GM13977 (cell line): ENCODE measurements at regions not wholly inside any gene's neighbourhood (a gene's known extent, or its start where the extent isn't known, plus 50 kb on each side); places are given as distances from the start of the nearest gene placed in this dataset.

Source experiments
- DNase-seq: peaks from one replicate; pipeline ENCODE4 v3.0.0; 2012; ENCODE audit warnings: low spot score
- CTCF ChIP-seq: IDR thresholded peaks from 2 replicates; pipeline ENCODE4 v1.5.1; 2012; ENCODE audit warnings: mild to moderate bottlenecking, control low read depth; ENCODE audit not compliant: insufficient read depth; ENCODE audit errors: extremely low read depth, missing control alignments
- in situ Hi-C: fragments of 300-500 bp; cut with MboI; formaldehyde crosslinking; loops from one replicate; pipeline ENCODE4 v1.12.0; 2022; ENCODE audit warnings: low sequenced_read_pairs, low pct_unique_long_range_greater_than_20kb, mixed read lengths, inconsistent platforms; ENCODE audit not compliant: unreplicated experiment

DNA sequence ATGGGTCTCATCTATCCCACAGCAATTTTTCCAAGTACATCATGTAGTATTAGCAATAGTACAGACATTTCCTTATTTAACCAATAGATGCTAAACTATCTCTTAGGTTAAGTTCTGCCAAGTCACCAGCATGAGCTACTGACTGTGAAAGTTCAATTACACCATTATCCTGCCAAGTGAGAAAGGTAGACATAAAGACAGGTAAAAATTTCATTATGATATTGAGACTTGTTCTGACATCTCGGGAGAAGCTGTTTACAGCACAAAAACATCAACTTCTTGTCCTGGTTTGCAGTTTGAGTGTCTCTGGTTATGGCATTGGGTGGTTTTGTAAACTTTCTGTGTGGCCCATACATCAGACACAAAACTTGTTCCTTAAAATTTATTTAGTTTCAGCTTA is 622.4 kb upstream of the PCDH10 start:
- TF ChIP-seq CTCF, result no peak
- in situ Hi-C loops, result no loop called here
- DNase-seq, result no peak

DNA sequence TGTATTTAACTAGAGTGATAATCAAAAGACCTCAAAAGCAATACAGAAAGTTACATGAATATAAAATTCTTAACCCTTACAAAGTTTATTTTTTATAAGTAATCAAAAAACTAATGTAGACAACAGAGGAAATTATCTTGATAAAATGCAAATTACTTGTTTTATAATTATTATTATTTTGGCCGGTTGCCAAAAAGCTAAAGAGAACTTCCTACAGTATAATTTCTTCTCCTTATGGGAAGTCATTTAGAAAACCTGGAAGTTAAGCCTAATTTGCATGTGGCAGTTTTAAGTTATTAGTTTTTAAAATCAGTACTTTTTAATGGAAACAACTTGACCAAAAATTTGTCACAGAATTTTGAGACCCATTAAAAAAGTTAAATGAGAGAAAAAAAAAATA is 621.3 kb upstream of the PCDH10 start:
- in situ Hi-C loops, result no loop called here
- no peak for TF ChIP-seq CTCF
- no peak for DNase-seq

DNA sequence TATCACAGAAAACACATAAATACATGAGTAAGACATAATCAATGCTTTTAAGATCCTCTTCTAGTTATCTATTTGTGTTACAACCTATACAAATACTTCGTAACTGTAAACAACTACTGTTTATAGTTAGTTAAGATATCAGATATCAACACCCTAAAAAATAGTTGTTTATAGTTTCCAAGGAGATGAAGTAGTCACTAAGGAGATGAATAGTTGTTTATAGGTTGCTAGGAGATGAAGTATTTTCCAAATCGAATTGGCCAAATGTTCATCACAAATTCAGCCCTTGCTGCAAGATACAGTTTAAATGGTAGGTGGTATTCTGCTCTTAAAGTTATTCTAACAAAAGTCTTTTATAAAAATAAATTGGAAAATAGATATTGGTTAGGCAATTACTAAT is 618.2 kb upstream of the PCDH10 start:
- in situ Hi-C loops, result no loop called here
- TF ChIP-seq CTCF, result no peak
- DNase-seq, result no peak

GRCh38 chr4:132540268-132540667 is 608.8 kb upstream of the PCDH10 start:
- no peak for DNase-seq
- in situ Hi-C loops, result no loop called here
- no peak for TF ChIP-seq CTCF

DNA sequence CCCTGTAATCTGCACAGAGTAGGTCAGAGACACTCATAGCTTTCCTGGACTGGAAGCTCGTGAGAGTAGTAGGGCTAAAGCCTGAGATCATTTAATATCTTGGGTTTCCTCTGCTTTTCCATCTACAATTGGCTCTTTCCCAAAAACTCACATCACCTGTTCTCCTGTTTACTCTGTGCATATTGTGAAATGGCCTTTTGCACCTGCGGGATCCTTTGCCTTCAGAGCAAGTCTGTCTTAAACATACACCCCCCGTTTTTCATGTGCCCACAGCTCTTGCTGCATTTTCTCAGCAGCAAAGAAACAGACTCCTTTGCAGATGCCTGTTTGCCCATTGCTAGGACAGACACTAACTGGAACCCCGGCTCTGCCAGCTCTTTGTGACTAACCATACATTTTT is 608.3 kb upstream of the PCDH10 start:
- in situ Hi-C loops, result no loop called here
- no peak for DNase-seq
- TF ChIP-seq CTCF, result no peak

GRCh38 chr4:132542228-132542627 is 606.9 kb upstream of the PCDH10 start:
- in situ Hi-C loops, result no loop called here
- no peak for DNase-seq
- TF ChIP-seq CTCF, result no peak

GRCh38 chr4:132548463-132548862 is 600.6 kb upstream of the PCDH10 start:
- TF ChIP-seq CTCF, result no peak
- no peak for DNase-seq
- in situ Hi-C loops, result no loop called here
